Chondrocyte (in vitro differentiated cells): ENCODE measurements at regions not wholly inside any gene's neighbourhood (a gene's known extent, or its start where the extent isn't known, plus 50 kb on each side); places are given as distances from the start of the nearest gene placed in this dataset.

Experiments
- DNase-seq: peaks from one replicate; pipeline ENCODE4 v3.0.0; 2021; ENCODE audit warnings: mixed read lengths, low spot score
- H3K27ac Mint-ChIP-seq: one replicate; pipeline ENCODE4 v1.8.0; 2021; ENCODE audit warnings: mild to moderate bottlenecking, moderate library complexity, mixed read lengths; ENCODE audit not compliant: unreplicated experiment
- H3K27me3 Mint-ChIP-seq: 2 replicates; pipeline ENCODE4 v1.8.0; 2021; ENCODE audit warnings: low read depth, mixed read lengths
- H3K36me3 Mint-ChIP-seq: 2 replicates; pipeline ENCODE4 v1.8.0; 2021; ENCODE audit warnings: low read depth, mixed read lengths
- H3K4me1 Mint-ChIP-seq: 2 replicates; pipeline ENCODE4 v1.8.0; 2021; ENCODE audit warnings: low read depth, mild to moderate bottlenecking, mixed read lengths
- H3K4me3 Mint-ChIP-seq: one replicate; pipeline ENCODE4 v1.8.0; 2021; ENCODE audit warnings: mild to moderate bottlenecking, moderate library complexity, mixed read lengths; ENCODE audit not compliant: unreplicated experiment
- H3K9me3 Mint-ChIP-seq: 2 replicates; pipeline ENCODE4 v1.8.0; 2021; ENCODE audit warnings: low read depth, mixed read lengths
- CTCF ChIP-seq: fragments of 200-600 bp; sonication (generic); IDR thresholded peaks from 2 replicates; pipeline ENCODE4 v1.5.0; 2021; ENCODE audit warnings: antibody characterized with exemption, mild to moderate bottlenecking, moderate library complexity

GRCh38 chr10:128302808-128303207 lies 176.6 kb upstream of the MKI67 start:
- no peaks in the 10 kb centered on the region for H3K27me3 Mint-ChIP-seq
- peaks cover 22% of the 10 kb centered on the region for H3K9me3 Mint-ChIP-seq
- peaks cover 5% of the 10 kb centered on the region for H3K4me1 Mint-ChIP-seq
- H3K27ac Mint-ChIP-seq = no peak overlapping the region
- H3K4me3 Mint-ChIP-seq = no peak overlapping the region
- no peaks in the 10 kb centered on the region for H3K36me3 Mint-ChIP-seq
- DNase-seq = no peak
- TF ChIP-seq CTCF = no peak

GRCh38 chr10:128304271-128304670 lies 178.0 kb upstream of the MKI67 start:
- no peak overlapping the region for H3K27ac Mint-ChIP-seq
- H3K27me3 Mint-ChIP-seq = no peaks in the 10 kb centered on the region
- no peak overlapping the region for H3K4me3 Mint-ChIP-seq
- H3K36me3 Mint-ChIP-seq = no peaks in the 10 kb centered on the region
- no peaks in the 10 kb centered on the region for H3K4me1 Mint-ChIP-seq
- peaks cover 25% of the 10 kb centered on the region for H3K9me3 Mint-ChIP-seq
- DNase-seq = no peak
- TF ChIP-seq CTCF = no peak

GRCh38 chr10:128305601-128306345 lies 179.6 kb upstream of the MKI67 start:
- no peak for DNase-seq
- no peaks in the 10 kb centered on the region for H3K27me3 Mint-ChIP-seq
- no peaks in the 10 kb centered on the region for H3K4me1 Mint-ChIP-seq
- no peak for TF ChIP-seq CTCF
- no peak overlapping the region for H3K4me3 Mint-ChIP-seq
- H3K27ac Mint-ChIP-seq = no peak overlapping the region
- no peaks in the 10 kb centered on the region for H3K36me3 Mint-ChIP-seq
- H3K9me3 Mint-ChIP-seq = peaks cover 22% of the 10 kb centered on the region

GRCh38 chr10:128306535-128306934 lies 180.3 kb upstream of the MKI67 start:
- Mint-ChIP-seq H3K4me3 (no peak overlapping the region), H3K27ac (no peak overlapping the region), H3K36me3 (no peaks in the 10 kb centered on the region), H3K4me1 (no peaks in the 10 kb centered on the region), H3K27me3 (no peaks in the 10 kb centered on the region), H3K9me3 (peaks cover 20% of the 10 kb centered on the region)
- TF ChIP-seq CTCF = no peak
- DNase-seq = no peak

- Mint-ChIP-seq H3K36me3 (no peaks in the 10 kb centered on the region), H3K4me3 (no peak overlapping the region), H3K27ac (no peak overlapping the region), H3K9me3 (peaks cover 17% of the 10 kb centered on the region), H3K27me3 (no peaks in the 10 kb centered on the region), H3K4me1 (no peaks in the 10 kb centered on the region)
- TF ChIP-seq CTCF = no peak
- no peak for DNase-seq
Measured at GRCh38 chr10:128306966-128307365, 180.7 kb upstream of the MKI67 start.
